ENCODE measurements at regions not wholly inside any gene's neighbourhood (a gene's known extent, or its start where the extent isn't known, plus 50 kb on each side); places are given as distances from the start of the nearest gene placed in this dataset.
A peak's percentile ranks its signal among the peaks of the same experiment; 100 is the strongest.
"Not testable (repeated sequence)": the region's sequence is repeated elsewhere in the genome, so short reads cannot be mapped to it uniquely, and the experiment has no call there.

DNA sequence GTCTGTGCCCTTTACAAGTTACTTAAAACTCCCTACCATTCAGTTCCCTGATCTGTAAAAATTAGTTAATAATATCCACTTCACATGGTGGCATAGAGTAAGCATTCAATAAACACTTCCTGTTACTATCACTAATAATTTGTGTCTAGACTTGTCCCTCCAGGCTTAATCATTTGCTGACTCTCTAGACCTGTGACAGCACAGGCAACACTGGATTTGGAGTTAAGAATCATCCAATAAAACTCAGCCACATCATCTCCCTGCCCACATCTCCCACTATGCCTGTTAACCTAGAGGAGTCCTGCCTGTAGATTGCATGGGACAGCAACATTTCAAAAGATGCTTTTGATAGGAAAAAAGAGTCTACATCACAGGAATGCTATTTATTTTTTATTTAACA lies 564.6 kb downstream of the MFSD1 start:
- intact Hi-C loops (cut with DNase I) = no loop called here
- DNase-seq = no peak

DNA sequence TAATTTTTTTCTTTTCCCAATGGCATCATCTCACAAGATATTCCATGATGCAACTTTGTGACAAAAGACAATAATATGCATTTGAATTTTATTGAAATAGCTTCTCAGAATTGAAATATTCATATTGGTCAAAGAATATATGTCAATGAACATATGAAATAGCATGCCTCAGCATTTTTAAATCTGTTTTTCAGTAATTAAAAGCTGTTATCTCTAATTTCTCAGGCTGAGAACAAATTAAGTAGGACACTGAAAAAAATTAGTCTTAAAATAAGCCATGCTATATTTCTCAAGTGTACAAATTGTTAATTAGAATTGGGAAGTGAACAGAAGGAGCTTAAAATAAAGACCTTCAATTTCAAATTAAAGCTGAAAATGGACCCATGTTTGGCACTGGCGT lies 570.1 kb downstream of the MFSD1 start:
- DNase-seq = no peak
- intact Hi-C loops (cut with DNase I) = no loop called here

DNA sequence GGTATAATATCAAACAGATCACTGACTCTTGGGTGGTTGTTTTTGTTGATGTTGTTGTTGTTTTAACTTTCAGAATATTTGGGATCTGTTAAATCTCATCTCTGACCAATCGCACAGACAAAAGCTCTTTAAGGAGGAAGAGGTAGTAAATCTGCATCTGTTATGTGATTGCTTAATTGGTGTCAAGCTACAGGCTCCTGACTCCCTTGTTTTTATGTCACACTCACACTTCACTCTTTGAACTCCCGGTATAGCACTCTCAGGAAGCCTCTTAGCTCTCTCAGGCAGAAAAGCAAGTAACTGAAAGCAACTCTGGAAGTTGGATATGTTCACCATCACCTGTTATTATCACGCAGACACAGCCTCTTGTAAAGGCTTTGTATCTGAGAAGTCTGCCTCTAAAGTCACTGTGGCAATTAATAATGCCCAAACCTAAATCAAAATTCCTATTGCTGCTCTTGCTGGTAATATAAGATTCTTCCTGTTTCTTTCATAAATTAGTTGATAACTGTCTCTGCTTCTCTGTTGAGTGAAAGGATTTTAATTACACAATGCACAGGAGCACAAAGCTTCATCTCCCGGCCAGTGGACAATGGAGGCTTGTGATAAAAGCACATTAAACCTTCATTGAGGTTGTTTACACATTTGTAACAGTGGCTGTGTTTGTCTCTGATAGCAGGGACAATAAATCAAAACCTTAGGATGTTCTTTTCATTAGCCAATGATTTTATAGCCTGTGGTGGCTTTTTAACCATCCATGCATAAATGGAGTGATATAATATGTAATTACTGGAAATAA lies 576.7 kb downstream of the MFSD1 start:
- DNase-seq = no peak
- intact Hi-C loops (cut with DNase I) = no loop called here

DNA sequence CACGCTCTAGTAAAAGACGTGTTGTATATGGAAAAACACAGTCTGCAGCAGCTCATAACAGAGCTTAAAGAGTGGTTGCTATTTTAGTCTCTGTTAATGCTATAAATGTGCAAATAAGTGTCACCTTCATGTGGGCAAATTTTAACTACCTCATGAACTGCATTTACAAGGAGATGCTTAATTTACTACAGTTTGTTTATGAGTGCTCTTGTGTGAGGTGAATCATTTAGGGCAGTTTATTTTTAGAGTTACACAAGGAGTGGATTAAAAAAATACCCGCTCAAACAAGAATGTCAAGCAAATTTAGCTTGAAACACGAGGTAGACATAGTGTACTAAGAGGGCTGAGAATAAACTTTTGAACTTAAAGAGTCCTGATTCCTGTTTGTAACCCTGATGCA lies 579.0 kb downstream of the MFSD1 start:
- intact Hi-C loops (cut with DNase I) = no loop called here
- no peak for DNase-seq

DNA sequence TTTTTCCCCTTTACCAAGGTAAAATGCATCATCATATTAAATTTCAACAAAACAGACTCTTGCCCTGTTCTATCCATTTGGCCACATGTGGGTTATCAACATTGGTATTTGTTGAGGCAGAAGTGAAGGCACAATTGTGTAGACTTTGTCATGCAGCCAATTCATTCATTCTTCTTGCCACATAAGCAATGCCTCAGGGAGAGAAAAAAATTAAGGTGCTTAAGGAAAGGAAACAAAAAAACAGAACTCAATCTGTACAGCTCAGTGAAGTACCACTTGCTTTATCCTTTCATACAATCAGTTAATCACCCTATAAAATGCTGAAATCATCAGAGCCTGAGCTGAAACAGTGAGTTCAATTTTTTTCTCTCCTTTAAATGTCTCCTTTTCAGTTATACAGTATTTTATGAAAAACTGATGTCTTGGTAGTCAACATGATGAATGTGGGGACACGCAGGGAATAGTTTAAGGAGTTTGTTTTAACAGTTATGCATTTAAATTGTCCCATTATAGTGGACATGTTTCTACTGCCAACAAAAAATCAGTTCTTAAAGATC lies 588.9 kb downstream of the MFSD1 start:
- intact Hi-C loops (cut with DNase I) = no loop called here
- DNase-seq = no peak

DNA sequence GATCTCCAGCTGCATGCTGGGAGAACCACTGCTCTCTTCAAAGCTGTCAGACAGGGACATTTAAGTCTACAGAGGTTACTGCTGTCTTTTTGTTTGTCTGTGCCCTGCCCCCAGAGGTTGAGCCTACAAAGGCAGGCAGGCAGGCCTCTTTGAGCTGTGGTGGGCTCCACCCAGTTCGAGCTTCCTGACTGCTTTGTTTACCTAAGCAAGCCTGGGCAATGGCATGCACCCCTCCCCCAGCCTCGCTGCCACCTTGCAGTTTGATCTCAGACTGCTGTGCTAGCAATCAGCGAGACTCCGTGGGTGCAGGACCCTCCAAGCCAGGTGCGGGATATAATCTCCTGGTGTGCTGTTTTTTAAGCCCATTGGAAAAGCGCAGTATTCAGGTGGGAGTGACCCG lies 591.0 kb upstream of the IL12A start:
- DNase-seq; intact Hi-C loops (cut with DNase I): not testable (repeated sequence)

DNA sequence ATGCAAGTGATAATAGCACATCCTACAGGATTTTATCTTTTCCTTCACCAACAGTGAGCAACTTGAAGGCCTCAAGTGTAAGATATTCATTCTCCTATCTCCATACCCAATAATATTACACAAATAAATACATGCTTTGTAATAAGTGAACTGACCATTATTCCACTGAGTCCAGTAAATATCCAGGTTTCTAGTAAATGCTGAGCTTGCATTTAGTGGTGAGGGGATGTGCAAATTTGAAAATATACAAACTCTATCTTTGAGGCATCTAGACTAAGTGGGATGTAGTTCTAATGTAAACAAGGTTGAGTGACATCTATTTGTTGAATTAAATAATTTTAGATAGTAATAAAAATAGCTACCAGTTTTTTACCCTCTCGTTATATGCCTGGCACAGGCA lies 587.6 kb upstream of the IL12A start:
- DNase-seq = no peak
- intact Hi-C loops (cut with DNase I) = no loop called here

DNA sequence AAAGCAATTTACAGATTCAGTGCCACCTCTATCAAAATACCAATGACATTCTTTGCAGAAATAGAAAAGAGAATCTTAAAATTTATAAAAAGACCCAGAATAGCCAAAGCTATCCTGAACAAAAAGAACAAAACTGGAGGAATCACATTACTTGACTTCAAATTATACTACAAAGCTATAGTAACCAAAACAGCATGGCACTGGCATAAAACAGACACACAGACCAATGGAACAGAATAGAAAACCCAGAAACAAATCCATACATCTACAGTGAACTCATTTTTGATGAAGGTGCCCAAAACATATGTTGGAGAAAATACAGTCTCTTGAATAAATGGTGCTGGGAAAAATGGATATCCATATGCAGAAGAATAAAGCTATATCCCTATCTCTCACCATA lies 578.9 kb upstream of the IL12A start:
- intact Hi-C loops (cut with DNase I); DNase-seq: not testable (repeated sequence)

DNA sequence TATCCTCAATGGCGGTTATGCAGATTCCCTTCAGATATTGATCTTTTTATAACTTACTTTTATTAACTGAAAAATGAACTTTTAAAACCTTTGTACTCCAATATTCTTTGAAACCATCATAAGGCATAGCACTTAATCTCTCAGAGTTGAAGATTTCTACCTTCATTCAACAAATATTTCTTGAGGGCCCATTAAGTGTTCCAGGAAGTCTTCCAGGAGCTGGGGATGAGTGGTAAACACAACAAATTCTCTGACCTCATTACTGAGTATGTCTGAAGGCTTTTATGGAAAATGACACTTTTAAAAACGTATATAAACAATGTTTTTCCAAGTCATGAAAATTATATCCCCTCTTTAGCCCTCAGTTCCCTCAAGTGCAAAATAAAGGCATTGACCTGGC lies 575.3 kb upstream of the IL12A start:
- intact Hi-C loops (cut with DNase I) = no loop called here
- no peak for DNase-seq

DNA sequence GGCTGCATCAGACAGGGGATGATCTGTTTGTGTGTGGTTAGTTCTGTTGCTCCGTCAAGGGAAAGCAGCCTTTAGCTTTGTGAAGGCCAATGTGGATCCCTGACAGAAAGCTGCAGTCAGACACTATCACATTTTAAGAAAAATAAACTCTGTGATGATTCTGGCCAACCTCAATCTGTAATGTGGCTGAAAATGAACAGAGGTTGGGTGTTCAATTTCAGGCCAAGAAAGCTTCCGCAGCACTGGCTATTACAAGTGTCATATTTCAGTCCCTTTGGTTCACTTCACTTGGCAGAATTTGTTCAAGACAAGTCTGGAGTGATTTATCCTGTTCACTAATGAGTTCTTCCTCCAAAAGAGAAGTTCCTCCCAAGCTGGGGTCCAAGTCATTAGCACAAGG lies 571.8 kb upstream of the IL12A start:
- intact Hi-C loops (cut with DNase I) = no loop called here
- DNase-seq = no peak

DNA sequence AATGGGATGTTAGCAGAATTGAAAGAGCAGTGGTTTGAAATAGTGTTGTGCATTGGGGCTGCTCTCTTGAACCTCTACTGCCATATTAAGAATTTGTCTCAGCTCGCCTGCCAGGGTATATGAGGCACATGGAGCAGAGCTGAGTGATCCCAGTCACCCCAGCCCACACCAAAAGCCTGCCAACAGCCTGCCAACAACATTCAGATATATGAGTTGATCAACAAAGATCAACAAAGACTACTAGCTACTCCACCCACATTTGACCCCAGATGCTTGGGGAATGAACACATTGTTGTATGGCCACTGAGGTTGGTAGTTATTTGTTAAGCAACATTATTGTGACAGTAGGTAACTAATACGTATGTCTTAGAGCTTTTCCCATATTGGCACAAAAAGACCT lies 570.9 kb upstream of the IL12A start:
- intact Hi-C loops (cut with DNase I) = no loop called here
- no peak for DNase-seq

DNA sequence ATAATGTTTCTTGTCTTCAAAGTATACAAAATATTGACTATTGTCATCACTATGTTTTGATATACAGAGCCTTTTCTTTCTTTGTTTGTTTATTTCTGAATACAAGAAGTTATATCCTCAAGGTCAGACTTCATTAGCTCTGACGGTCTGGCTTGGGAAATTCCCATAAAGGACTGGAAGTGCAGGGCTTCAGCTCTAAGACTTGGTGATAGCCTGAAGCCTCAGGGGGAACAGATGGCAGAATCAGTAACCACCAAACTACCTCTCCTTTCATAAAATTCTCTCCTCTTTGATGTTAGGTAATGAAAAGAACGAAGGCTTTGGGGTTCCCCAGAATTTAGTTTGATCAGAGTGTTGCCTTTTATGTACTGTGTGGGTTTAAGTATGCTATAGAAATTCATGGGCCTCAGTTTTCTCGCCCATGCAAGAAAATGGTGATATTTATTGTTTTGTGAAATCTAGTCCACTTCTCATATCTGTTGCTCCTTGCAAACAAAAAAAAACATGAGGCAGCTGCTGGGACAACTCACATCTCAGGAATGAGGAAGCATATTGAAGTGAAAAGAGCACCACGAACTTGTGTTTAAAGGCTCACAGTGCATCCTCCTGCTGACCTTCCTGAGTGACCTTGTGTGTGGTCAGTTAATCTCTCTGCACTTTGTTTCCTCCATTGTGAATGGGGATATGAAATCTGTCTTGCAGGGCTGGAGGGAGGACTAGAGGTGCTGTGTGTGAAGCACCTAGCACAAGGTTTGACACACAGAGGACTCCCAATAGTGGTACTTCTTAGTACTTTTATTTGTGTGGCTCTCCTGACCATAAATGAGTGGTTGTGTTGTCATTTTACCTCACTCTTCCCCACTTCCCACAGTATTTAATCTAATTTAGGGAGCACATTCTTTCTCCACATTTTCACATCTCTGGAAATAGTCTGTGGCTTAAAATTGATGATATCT lies 569.8 kb upstream of the IL12A start:
- intact Hi-C loops (cut with DNase I) = no loop called here
- DNase-seq = no peak

DNA sequence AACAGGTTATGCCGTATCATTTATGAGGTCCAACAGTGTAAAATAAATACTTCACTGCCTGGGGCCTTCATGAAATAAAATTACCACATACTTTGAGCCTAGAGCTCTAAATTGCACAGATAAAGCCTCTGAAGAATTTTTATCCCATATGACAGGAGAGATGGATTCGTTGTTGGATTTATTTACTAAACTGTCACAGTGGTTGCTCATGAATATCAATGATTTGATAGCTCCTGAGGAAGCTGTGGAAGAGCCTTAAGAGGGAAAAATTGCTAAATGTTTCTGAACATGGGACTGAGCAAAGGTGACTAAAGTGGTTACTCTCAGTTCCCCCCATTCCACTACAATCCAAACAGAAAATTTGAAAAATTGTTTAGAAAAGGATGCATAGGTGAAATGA lies 558.9 kb upstream of the IL12A start:
- DNase-seq = no peak
- intact Hi-C loops (cut with DNase I) = no loop called here

DNA sequence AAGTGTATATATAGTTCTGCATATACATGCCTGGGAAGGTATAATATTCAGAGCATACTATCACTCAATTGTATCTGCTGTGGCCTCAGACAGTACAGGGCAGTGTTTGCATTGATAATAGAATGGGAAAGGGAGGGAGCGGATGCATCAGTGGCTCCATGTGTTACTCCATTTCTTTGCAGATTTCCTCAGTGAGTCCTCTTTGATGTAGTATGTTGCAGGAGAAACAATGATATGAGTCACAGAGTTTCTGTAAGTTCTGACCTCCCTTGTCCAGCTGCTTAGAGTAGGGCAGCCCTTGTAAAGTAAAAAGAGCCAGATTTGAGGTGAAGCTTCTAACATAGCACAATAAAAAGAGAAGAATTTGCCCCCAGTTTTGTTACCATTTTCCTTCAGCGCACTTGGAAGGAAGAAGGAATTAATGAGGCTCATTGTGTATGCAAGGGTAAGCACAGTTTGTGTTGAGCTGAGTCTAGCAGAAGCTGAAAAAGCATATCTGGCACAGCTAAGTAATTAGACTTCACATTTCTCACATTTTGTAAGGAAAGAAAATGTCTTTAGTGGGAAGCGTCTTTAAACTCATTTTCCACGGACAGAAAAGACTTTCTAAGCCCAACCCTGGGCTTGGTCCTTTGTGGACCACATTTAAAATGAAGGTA lies 555.8 kb upstream of the IL12A start:
- peak in 7 of 42 donors; percentile 7 to 39 (median 11) for DNase-seq

DNA sequence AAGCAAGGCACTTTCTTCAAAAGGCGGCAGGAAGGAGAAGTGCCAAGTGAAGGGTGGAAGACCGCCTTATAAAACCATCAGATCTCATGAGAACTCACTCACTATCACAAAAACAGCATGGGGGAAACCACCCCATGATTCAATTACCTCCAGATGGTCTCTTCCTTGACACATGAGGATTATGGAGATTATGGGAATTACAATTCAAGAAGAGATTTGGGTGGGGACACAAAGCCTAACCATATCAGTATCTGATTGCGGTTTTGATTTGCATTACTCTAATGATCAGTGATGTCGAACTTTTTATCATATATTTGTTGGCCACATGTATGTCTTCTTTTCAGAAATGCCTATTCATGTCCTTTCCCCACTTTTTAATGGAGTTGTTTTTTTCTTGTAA lies 549.3 kb upstream of the IL12A start:
- DNase-seq = no peak
- intact Hi-C loops (cut with DNase I) = no loop called here

More for the DNA sequence above, 555.8 kb upstream of the IL12A start:
- intact Hi-C loops (cut with DNase I) = no loop called here

DNA sequence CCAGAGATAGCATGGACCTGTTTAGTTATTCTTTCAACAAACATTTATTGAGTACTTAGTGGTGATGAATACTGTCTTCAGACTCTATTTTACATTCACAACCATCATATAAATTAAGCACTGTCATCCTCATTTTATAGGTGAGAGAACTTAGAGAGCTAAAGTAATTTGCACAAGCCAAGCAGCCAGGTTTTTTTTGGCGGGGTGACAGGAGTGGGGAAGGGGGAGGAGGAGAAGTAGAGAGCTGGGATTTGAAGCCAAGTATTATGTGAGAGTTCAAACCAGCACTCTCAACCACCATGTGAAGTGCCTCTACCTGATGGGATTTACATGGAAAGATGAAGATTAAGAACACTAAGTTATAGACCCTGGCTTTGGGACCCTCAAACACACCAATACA lies 547.4 kb upstream of the IL12A start:
- no peak for DNase-seq

DNA sequence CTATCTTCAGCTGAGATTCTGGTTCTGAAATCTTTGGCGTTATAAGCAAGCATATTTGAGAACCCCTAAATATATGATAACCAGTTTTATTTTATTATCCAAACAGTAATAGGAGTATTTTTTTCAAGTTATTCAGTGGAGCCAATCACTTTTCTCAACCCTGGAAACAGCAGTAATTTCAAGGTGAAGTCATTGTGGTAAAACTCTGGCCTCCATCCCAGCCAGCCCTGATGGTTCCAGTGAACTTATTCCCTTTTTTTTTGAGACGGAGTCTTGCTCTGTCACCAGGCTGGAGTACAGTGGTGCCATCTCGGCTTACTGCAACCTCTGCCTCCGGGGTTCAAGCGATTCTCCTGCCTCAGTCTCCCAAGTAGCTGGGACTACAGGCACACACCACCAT lies 545.4 kb upstream of the IL12A start:
- intact Hi-C loops (cut with DNase I) = no loop called here
- no peak for DNase-seq

More for the DNA sequence above, 547.4 kb upstream of the IL12A start:
- intact Hi-C loops (cut with DNase I) = no loop called here

DNA sequence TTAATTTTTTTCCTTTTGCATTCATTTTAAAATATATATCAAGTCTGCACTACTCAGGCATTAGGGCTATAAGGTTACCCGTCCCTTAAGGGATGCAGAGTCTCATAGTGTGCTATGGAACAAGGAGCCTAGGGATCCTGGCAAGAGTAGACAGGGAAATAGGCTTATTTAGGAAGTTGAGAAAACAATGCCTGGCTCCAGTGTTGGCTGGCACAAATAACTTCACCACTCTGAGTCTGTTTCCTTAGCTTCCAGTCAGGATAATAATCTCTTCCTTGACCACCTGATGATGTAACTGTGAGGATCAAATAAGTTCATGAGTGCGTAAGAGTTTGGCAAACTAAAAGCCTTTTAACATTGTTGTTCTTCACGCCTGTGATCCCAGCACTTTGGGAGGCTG lies 540.8 kb upstream of the IL12A start:
- intact Hi-C loops (cut with DNase I) = no loop called here
- no peak for DNase-seq

DNA sequence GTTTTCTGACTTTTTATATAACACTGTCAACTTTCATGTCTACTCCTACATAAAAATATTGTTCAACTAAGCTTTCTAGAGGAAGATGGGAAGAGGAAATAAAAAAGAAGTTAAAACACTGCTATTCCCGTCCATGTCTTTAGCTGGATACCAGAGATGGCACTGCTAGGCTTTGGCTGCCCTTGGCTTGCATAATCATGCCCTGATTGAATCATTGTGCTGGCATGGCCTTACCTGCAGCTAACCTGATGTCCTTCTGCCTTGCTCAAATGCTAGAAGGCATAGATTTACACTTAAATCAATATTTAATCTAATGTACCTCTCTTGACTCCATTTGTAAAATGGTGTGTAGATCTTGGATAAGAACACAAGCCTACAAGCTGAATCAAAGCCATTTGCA lies 539.7 kb upstream of the IL12A start:
- intact Hi-C loops (cut with DNase I) = no loop called here
- no peak for DNase-seq

DNA sequence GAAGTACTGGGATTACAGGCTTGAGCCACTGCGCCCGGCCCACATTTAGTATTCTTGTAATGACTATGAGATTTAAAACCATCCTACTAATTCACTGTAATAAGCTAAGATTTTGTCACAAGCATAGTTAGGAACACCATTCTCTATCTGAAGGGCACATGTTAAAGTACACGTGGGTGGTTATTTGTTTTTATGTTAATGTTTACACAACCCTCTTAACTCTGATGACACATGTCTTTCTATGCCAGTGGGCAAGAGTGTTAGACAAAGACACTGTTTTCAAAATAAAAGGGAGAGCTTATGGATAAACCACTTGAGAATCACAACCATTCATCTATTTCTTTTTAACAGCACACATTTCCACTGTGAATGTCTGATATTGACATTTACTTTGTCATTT lies 537.6 kb upstream of the IL12A start:
- intact Hi-C loops (cut with DNase I) = no loop called here
- no peak for DNase-seq
